ENCODE measurements at regions not wholly inside any gene's neighbourhood (a gene's known extent, or its start where the extent isn't known, plus 50 kb on each side); places are given as distances from the start of the nearest gene placed in this dataset.

GRCh38 chr3:72560846-72561675 is 287.2 kb downstream of the SHQ1 start:
- Histone ChIP-seq H3K4me3 (replicated peaks; ENCODE audit: low read depth, low read length) (no peak overlapping the region), H3K27me3 (replicated peaks; ENCODE audit: control insufficient read depth, insufficient read depth, low read length) (no peaks in the 10 kb centered on the region), H3K36me3 (ENCODE audit: control insufficient read depth, insufficient read depth, low read length) (no peaks in the 10 kb centered on the region)
- TF ChIP-seq CTCF (IDR thresholded peaks at IDR 0.05; ENCODE audit: insufficient read depth, low read length, poor library complexity, severe bottlenecking): no peak
- no peak for DNase-seq (ENCODE audit: extremely low read depth, insufficient read length)

- Histone ChIP-seq H3K4me3 (replicated peaks; ENCODE audit: low read depth, low read length) (no peak overlapping the region), H3K36me3 (ENCODE audit: control insufficient read depth, insufficient read depth, low read length) (no peaks in the 10 kb centered on the region), H3K27me3 (replicated peaks; ENCODE audit: control insufficient read depth, insufficient read depth, low read length) (no peaks in the 10 kb centered on the region)
- no peak for TF ChIP-seq CTCF (IDR thresholded peaks at IDR 0.05; ENCODE audit: insufficient read depth, low read length, poor library complexity, severe bottlenecking)
- DNase-seq (ENCODE audit: extremely low read depth, insufficient read length): no peak
These were observed 288.9 kb downstream of the SHQ1 start for GRCh38 chr3:72559385-72559784.

GRCh38 chr3:72558001-72558400 is 290.2 kb downstream of the SHQ1 start:
- no peak for TF ChIP-seq CTCF (IDR thresholded peaks at IDR 0.05; ENCODE audit: insufficient read depth, low read length, poor library complexity, severe bottlenecking)
- DNase-seq (ENCODE audit: extremely low read depth, insufficient read length): no peak
- H3K36me3 ChIP-seq (ENCODE audit: control insufficient read depth, insufficient read depth, low read length): no peaks in the 10 kb centered on the region
- no peaks in the 10 kb centered on the region for H3K27me3 ChIP-seq (replicated peaks; ENCODE audit: control insufficient read depth, insufficient read depth, low read length)
- H3K4me3 ChIP-seq (replicated peaks; ENCODE audit: low read depth, low read length): no peak overlapping the region

GRCh38 chr3:72555714-72556113 is 292.5 kb downstream of the SHQ1 start:
- Histone ChIP-seq H3K36me3 (ENCODE audit: control insufficient read depth, insufficient read depth, low read length) (no peaks in the 10 kb centered on the region), H3K27me3 (replicated peaks; ENCODE audit: control insufficient read depth, insufficient read depth, low read length) (no peaks in the 10 kb centered on the region), H3K4me3 (replicated peaks; ENCODE audit: low read depth, low read length) (no peak overlapping the region)
- DNase-seq (ENCODE audit: extremely low read depth, insufficient read length): no peak
- TF ChIP-seq CTCF (IDR thresholded peaks at IDR 0.05; ENCODE audit: insufficient read depth, low read length, poor library complexity, severe bottlenecking): no peak

GRCh38 chr3:72554689-72555088 is 293.6 kb downstream of the SHQ1 start:
- Histone ChIP-seq H3K4me3 (replicated peaks; ENCODE audit: low read depth, low read length) (no peak overlapping the region), H3K36me3 (ENCODE audit: control insufficient read depth, insufficient read depth, low read length) (no peaks in the 10 kb centered on the region), H3K27me3 (replicated peaks; ENCODE audit: control insufficient read depth, insufficient read depth, low read length) (no peaks in the 10 kb centered on the region)
- TF ChIP-seq CTCF (IDR thresholded peaks at IDR 0.05; ENCODE audit: insufficient read depth, low read length, poor library complexity, severe bottlenecking): no peak
- DNase-seq (ENCODE audit: extremely low read depth, insufficient read length): no peak
